ENCODE measurements at regions not wholly inside any gene's neighbourhood (a gene's known extent, or its start where the extent isn't known, plus 50 kb on each side); places are given as distances from the start of the nearest gene placed in this dataset.

DNA sequence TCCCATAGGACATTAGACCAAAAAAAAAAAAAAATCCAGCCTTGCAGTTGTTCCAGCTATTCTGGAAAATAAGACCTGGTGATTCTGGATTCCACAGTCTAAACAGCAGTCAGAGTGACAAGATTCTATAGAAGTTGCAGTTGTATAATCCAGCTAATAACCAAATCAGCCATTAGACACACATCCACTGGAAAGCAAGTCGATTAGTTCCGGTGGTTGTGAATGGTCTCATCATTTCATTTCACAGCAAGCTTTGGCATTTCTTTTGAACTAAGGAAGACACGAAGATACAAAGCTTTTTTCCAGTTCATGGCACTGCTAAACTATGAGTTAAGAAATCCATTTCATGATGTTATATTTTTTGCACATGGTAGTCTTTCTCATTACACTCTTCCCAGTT lies 54.4 kb upstream of the FAM89A start:
- TF ChIP-seq, protein P1, sequence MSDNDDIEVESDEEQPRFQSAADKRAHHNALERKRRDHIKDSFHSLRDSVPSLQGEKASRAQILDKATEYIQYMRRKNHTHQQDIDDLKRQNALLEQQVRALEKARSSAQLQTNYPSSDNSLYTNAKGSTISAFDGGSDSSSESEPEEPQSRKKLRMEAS (CRISPR knock-in tag; IDR thresholded peaks at IDR 0.05) = no peak
- TF ChIP-seq, protein P2, sequence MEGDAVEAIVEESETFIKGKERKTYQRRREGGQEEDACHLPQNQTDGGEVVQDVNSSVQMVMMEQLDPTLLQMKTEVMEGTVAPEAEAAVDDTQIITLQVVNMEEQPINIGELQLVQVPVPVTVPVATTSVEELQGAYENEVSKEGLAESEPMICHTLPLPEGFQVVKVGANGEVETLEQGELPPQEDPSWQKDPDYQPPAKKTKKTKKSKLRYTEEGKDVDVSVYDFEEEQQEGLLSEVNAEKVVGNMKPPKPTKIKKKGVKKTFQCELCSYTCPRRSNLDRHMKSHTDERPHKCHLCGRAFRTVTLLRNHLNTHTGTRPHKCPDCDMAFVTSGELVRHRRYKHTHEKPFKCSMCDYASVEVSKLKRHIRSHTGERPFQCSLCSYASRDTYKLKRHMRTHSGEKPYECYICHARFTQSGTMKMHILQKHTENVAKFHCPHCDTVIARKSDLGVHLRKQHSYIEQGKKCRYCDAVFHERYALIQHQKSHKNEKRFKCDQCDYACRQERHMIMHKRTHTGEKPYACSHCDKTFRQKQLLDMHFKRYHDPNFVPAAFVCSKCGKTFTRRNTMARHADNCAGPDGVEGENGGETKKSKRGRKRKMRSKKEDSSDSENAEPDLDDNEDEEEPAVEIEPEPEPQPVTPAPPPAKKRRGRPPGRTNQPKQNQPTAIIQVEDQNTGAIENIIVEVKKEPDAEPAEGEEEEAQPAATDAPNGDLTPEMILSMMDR (IDR thresholded peaks at IDR 0.05) = no peak
- no peak for TF ChIP-seq NR1H2 (CRISPR knock-in tag; IDR thresholded peaks at IDR 0.05)
- TF ChIP-seq EMX1 (CRISPR knock-in tag; IDR thresholded peaks at IDR 0.05) = no peak
- TF ChIP-seq, protein P3, sequence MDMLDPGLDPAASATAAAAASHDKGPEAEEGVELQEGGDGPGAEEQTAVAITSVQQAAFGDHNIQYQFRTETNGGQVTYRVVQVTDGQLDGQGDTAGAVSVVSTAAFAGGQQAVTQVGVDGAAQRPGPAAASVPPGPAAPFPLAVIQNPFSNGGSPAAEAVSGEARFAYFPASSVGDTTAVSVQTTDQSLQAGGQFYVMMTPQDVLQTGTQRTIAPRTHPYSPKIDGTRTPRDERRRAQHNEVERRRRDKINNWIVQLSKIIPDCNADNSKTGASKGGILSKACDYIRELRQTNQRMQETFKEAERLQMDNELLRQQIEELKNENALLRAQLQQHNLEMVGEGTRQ (CRISPR knock-in tag; IDR thresholded peaks at IDR 0.05) = no peak
- no peak for TF ChIP-seq SP1 (CRISPR knock-in tag; conservative IDR thresholded peaks at IDR 0.05)
- no peak for TF ChIP-seq TEAD1 (CRISPR knock-in tag; IDR thresholded peaks at IDR 0.05)
- no peak for TF ChIP-seq CREB1 (CRISPR knock-in tag; IDR thresholded peaks at IDR 0.05)
- TF ChIP-seq ZNF396 (CRISPR knock-in tag; IDR thresholded peaks at IDR 0.05; ENCODE audit: borderline replicate concordance) = no peak
- TF ChIP-seq ZNF423 (CRISPR knock-in tag; IDR thresholded peaks at IDR 0.05) = no peak
- no peak for TF ChIP-seq IRF2 (CRISPR knock-in tag; IDR thresholded peaks at IDR 0.05; ENCODE audit: borderline replicate concordance, low read depth)
- no peak for TF ChIP-seq FOXJ3 (CRISPR knock-in tag; IDR thresholded peaks at IDR 0.05; ENCODE audit: borderline replicate concordance)
- TF ChIP-seq, protein P4, sequence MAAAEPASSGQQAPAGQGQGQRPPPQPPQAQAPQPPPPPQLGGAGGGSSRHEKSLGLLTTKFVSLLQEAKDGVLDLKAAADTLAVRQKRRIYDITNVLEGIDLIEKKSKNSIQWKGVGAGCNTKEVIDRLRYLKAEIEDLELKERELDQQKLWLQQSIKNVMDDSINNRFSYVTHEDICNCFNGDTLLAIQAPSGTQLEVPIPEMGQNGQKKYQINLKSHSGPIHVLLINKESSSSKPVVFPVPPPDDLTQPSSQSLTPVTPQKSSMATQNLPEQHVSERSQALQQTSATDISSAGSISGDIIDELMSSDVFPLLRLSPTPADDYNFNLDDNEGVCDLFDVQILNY (CRISPR knock-in tag; IDR thresholded peaks at IDR 0.05) = no peak

Measured in WTC11 (cell line).